ENCODE measurements at regions not wholly inside any gene's neighbourhood (a gene's known extent, or its start where the extent isn't known, plus 50 kb on each side); places are given as distances from the start of the nearest gene placed in this dataset.
"Not testable (repeated sequence)": the region's sequence is repeated elsewhere in the genome, so short reads cannot be mapped to it uniquely, and the experiment has no call there.

GRCh38 chr11:38612701-38613100 is 2014.7 kb upstream of the RAG2 start:
- no peaks in the 10 kb centered on the region for H3K9me2 ChIP-seq (ENCODE audit: insufficient read depth, low read length)
- H3K36me3 ChIP-seq (ENCODE audit: insufficient read depth, low read length), result no peaks in the 10 kb centered on the region
- POLR2A ChIA-PET, result no interaction called here
- no peak overlapping the region for H3K4me3 ChIP-seq (ENCODE audit: low read depth, low read length, poor library complexity, severe bottlenecking)
- no TSS peak for BruUV-seq (replicated peaks)
- CTCF ChIA-PET (ENCODE audit: unreplicated experiment), result no interaction called here
- intact Hi-C loops (cut with micrococcal nuclease; ENCODE audit: unreplicated experiment), result no loop called here
- 0 out of 2 replicates have a peak, but pooled peaks cover 5% of the 10 kb centered on the region for H3K9me3 ChIP-seq (ENCODE audit: low read length)
- no peak overlapping the region for H2AFZ ChIP-seq (ENCODE audit: low read length)
- H3K4me2 ChIP-seq (ENCODE audit: low read length), result no peak overlapping the region
- no peak for DNase-seq (ENCODE audit: low spot score)
- TF ChIP-seq CTCF (conservative IDR thresholded peaks at IDR 0.05; ENCODE audit: low read length), result no peak
- no peak for TF ChIP-seq EZH2phosphoT487 (IDR thresholded peaks at IDR 0.05; ENCODE audit: borderline replicate concordance, low read depth, low read length)
- H3K27ac ChIP-seq (ENCODE audit: low read depth, low read length, poor library complexity, severe bottlenecking), result no peak overlapping the region
- no peaks in the 10 kb centered on the region for H4K20me1 ChIP-seq (ENCODE audit: insufficient read depth, low read length)
- no peaks in the 10 kb centered on the region for H3K4me1 ChIP-seq (ENCODE audit: insufficient read depth, low read length, poor library complexity, severe bottlenecking)
- no peaks in the 10 kb centered on the region for H3K79me2 ChIP-seq (ENCODE audit: insufficient read depth, low read depth, low read length)

- H3K9me2 ChIP-seq (ENCODE audit: insufficient read depth, low read length); intact Hi-C loops (cut with micrococcal nuclease; ENCODE audit: unreplicated experiment); BruUV-seq (replicated peaks); H4K20me1 ChIP-seq (ENCODE audit: insufficient read depth, low read length); H3K4me1 ChIP-seq (ENCODE audit: insufficient read depth, low read length, poor library complexity, severe bottlenecking); H3K79me2 ChIP-seq (ENCODE audit: insufficient read depth, low read depth, low read length); CTCF ChIA-PET (ENCODE audit: unreplicated experiment); H3K4me3 ChIP-seq (ENCODE audit: low read depth, low read length, poor library complexity, severe bottlenecking); H3K4me2 ChIP-seq (ENCODE audit: low read length); H3K27ac ChIP-seq (ENCODE audit: low read depth, low read length, poor library complexity, severe bottlenecking); H2AFZ ChIP-seq (ENCODE audit: low read length); DNase-seq (ENCODE audit: low spot score); H3K9me3 ChIP-seq (ENCODE audit: low read length); H3K36me3 ChIP-seq (ENCODE audit: insufficient read depth, low read length): not testable (repeated sequence)
- POLR2A ChIA-PET, result interaction anchor here (0.7 kb wide), 1 partner anchor 8 kb away, joined by 4 read pairs; no protein-coding TSS in a partner anchor
Measured at GRCh38 chr11:38601371-38601770, 2003.3 kb upstream of the RAG2 start.

- Histone ChIP-seq H3K4me3 (ENCODE audit: low read depth, low read length, poor library complexity, severe bottlenecking) (no peak overlapping the region), H4K20me1 (ENCODE audit: insufficient read depth, low read length) (no peaks in the 10 kb centered on the region), H3K9me3 (ENCODE audit: low read length) (no peaks in the 10 kb centered on the region), H3K79me2 (ENCODE audit: insufficient read depth, low read depth, low read length) (no peaks in the 10 kb centered on the region), H2AFZ (ENCODE audit: low read length) (no peak overlapping the region), H3K4me2 (ENCODE audit: low read length) (no peak overlapping the region), H3K27ac (ENCODE audit: low read depth, low read length, poor library complexity, severe bottlenecking) (no peak overlapping the region), H3K9me2 (ENCODE audit: insufficient read depth, low read length) (no peaks in the 10 kb centered on the region), H3K4me1 (ENCODE audit: insufficient read depth, low read length, poor library complexity, severe bottlenecking) (no peaks in the 10 kb centered on the region), H3K36me3 (ENCODE audit: insufficient read depth, low read length) (no peaks in the 10 kb centered on the region)
- no peak for TF ChIP-seq CTCF (conservative IDR thresholded peaks at IDR 0.05; ENCODE audit: low read length)
- TF ChIP-seq EZH2phosphoT487 (IDR thresholded peaks at IDR 0.05; ENCODE audit: borderline replicate concordance, low read depth, low read length), result no peak
- intact Hi-C loops (cut with micrococcal nuclease; ENCODE audit: unreplicated experiment), result no loop called here
- no peak for DNase-seq (ENCODE audit: low spot score)
- ChIA-PET POLR2A (no interaction called here), CTCF (ENCODE audit: unreplicated experiment) (no interaction called here)
- no TSS peak for BruUV-seq (replicated peaks)
Measured at GRCh38 chr11:38598418-38598817, 2000.4 kb upstream of the RAG2 start.

GRCh38 chr11:38595359-38596016 is 1997.5 kb upstream of the RAG2 start:
- DNase-seq (ENCODE audit: low spot score); H3K79me2 ChIP-seq (ENCODE audit: insufficient read depth, low read depth, low read length); intact Hi-C loops (cut with micrococcal nuclease; ENCODE audit: unreplicated experiment): not testable (repeated sequence)

More at GRCh38 chr11:38595359-38596016, 1997.5 kb upstream of the RAG2 start:
- H3K4me3 ChIP-seq (ENCODE audit: low read depth, low read length, poor library complexity, severe bottlenecking); BruUV-seq (replicated peaks); H3K27ac ChIP-seq (ENCODE audit: low read depth, low read length, poor library complexity, severe bottlenecking); H3K9me2 ChIP-seq (ENCODE audit: insufficient read depth, low read length); H4K20me1 ChIP-seq (ENCODE audit: insufficient read depth, low read length); H3K4me2 ChIP-seq (ENCODE audit: low read length); H2AFZ ChIP-seq (ENCODE audit: low read length); CTCF ChIA-PET (ENCODE audit: unreplicated experiment); H3K36me3 ChIP-seq (ENCODE audit: insufficient read depth, low read length); POLR2A ChIA-PET; H3K4me1 ChIP-seq (ENCODE audit: insufficient read depth, low read length, poor library complexity, severe bottlenecking); H3K9me3 ChIP-seq (ENCODE audit: low read length): not testable (repeated sequence)

All from OCI-LY7 (cell line).